KBM-7 (cell line): ENCODE measurements at regions not wholly inside any gene's neighbourhood (a gene's known extent, or its start where the extent isn't known, plus 50 kb on each side); places are given as distances from the start of the nearest gene placed in this dataset.
"Not testable (repeated sequence)": the region's sequence is repeated elsewhere in the genome, so short reads cannot be mapped to it uniquely, and the experiment has no call there.

Experiments
- DNase-seq: peaks from one replicate; pipeline ENCODE4 v3.0.0-alpha.2; 2015
- in situ Hi-C: fragments of 300-500 bp; cut with MboI; formaldehyde crosslinking; loops from 2 replicates; pipeline ENCODE4 v1.14.3; 2020; ENCODE audit warnings: low sequenced_read_pairs, low pct_unique_long_range_greater_than_20kb, mixed read lengths

- DNase-seq: no peak
- in situ Hi-C loops: no loop called here
These were observed 156.5 kb upstream of the TAS2R1 start for GRCh38 chr5:9786380-9787360.

- in situ Hi-C loops: no loop called here
- DNase-seq: no peak
These were observed 155.6 kb upstream of the TAS2R1 start for GRCh38 chr5:9785751-9786150.

GRCh38 chr5:9784231-9784630, 154.1 kb upstream of the TAS2R1 start:
- in situ Hi-C loops: no loop called here

GRCh38 chr5:9782826-9783560, 152.8 kb upstream of the TAS2R1 start:
- DNase-seq: no peak

More at GRCh38 chr5:9784231-9784630, 154.1 kb upstream of the TAS2R1 start:
- no peak for DNase-seq

GRCh38 chr5:9781890-9782289, 151.7 kb upstream of the TAS2R1 start:
- in situ Hi-C loops: no loop called here
- no peak for DNase-seq

More at GRCh38 chr5:9782826-9783560, 152.8 kb upstream of the TAS2R1 start:
- in situ Hi-C loops: no loop called here

- no peak for DNase-seq
- in situ Hi-C loops: no loop called here
These were observed 151.1 kb upstream of the TAS2R1 start for GRCh38 chr5:9781275-9781674.

- no peak for DNase-seq
These were observed 150.3 kb upstream of the TAS2R1 start for GRCh38 chr5:9780501-9780900.

GRCh38 chr5:9776525-9776924, 146.4 kb upstream of the TAS2R1 start:
- DNase-seq: no peak
- in situ Hi-C loops: no loop called here

More at GRCh38 chr5:9780501-9780900, 150.3 kb upstream of the TAS2R1 start:
- in situ Hi-C loops: no loop called here

- no peak for DNase-seq
- in situ Hi-C loops: no loop called here
These were observed 145.2 kb upstream of the TAS2R1 start for GRCh38 chr5:9775339-9775738.

- no peak for DNase-seq
These were observed 144.4 kb upstream of the TAS2R1 start for GRCh38 chr5:9774472-9775079.

GRCh38 chr5:9771079-9771478, 140.9 kb upstream of the TAS2R1 start:
- no peak for DNase-seq
- in situ Hi-C loops: no loop called here

More at GRCh38 chr5:9774472-9775079, 144.4 kb upstream of the TAS2R1 start:
- in situ Hi-C loops: no loop called here

GRCh38 chr5:9766581-9766980, 136.4 kb upstream of the TAS2R1 start:
- in situ Hi-C loops: no loop called here
- DNase-seq: no peak

GRCh38 chr5:9765419-9766140, 135.4 kb upstream of the TAS2R1 start:
- in situ Hi-C loops: no loop called here
- DNase-seq: no peak

GRCh38 chr5:9761706-9762105, 131.6 kb upstream of the TAS2R1 start:
- DNase-seq: no peak
- in situ Hi-C loops: no loop called here

- in situ Hi-C loops, DNase-seq: not testable (repeated sequence)
These were observed 122.5 kb upstream of the TAS2R1 start for GRCh38 chr5:9752670-9753069.

GRCh38 chr5:9743507-9743906, 113.4 kb upstream of the TAS2R1 start:
- DNase-seq: no peak
- in situ Hi-C loops: no loop called here

GRCh38 chr5:9742848-9743247, 112.7 kb upstream of the TAS2R1 start:
- DNase-seq: no peak
- in situ Hi-C loops: no loop called here

GRCh38 chr5:9739135-9739534, 109.0 kb upstream of the TAS2R1 start:
- in situ Hi-C loops: no loop called here

GRCh38 chr5:9737265-9737664, 107.1 kb upstream of the TAS2R1 start:
- in situ Hi-C loops: no loop called here
- DNase-seq: no peak

More at GRCh38 chr5:9739135-9739534, 109.0 kb upstream of the TAS2R1 start:
- no peak for DNase-seq
